Neural progenitor cell (in vitro differentiated cells): ENCODE measurements at regions not wholly inside any gene's neighbourhood (a gene's known extent, or its start where the extent isn't known, plus 50 kb on each side); places are given as distances from the start of the nearest gene placed in this dataset.

Experiments used
- CTCF ChIP-seq: fragments of 200-600 bp; sonication (generic); IDR thresholded peaks from 2 replicates; pipeline ENCODE4 v1.5.1; 2017; ENCODE audit warnings: antibody characterized with exemption, mild to moderate bottlenecking
- EZH2 ChIP-seq: fragments of 200-600 bp; sonication (generic); IDR thresholded peaks from 2 replicates; pipeline ENCODE4 v1.6.1; 2017; ENCODE audit warnings: antibody characterized with exemption, mild to moderate bottlenecking, moderate library complexity

GRCh38 chr21:35696644-35697043 is 363.7 kb downstream of the SETD4 start:
- TF ChIP-seq CTCF, result no peak
- no peak for TF ChIP-seq EZH2
